ENCODE measurements at regions not wholly inside any gene's neighbourhood (a gene's known extent, or its start where the extent isn't known, plus 50 kb on each side); places are given as distances from the start of the nearest gene placed in this dataset.

DNA sequence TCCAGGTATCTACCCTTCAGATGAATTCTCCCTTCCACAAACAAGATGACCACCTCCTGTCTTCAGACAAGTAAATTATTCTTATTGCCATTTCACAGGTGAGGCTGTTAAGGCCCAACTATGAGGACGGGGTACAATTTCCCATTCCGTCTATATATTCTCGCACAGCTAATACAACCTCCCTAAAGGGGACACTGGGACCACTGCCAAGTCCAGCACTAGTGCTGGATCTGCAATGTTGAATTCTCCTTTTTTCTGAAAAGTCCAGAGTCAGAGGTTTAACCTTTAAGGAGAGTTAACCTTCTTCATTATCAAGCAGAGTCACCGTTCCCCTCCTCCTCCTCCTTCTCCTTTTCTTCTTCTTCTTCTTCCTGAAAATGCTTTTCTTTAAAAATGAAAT is 130.4 kb upstream of the PARP11 start:
- no peak for DNase-seq
- intact Hi-C loops (cut with DNase I), result no loop called here
- H3K36me3 ChIP-seq (replicated peaks in 1 of 2; ENCODE audit: insufficient read depth in 1 of 2, low read depth in 2 of 2), result no peaks in the 10 kb centered on the region
- peak overlapping the region in 3 of 4 donors; percentile 57 to 81 (median 75) for H3K27ac ChIP-seq
- no peak overlapping the region for H3K4me3 ChIP-seq
- no peaks in the 10 kb centered on the region for H3K9me3 ChIP-seq
- H3K27me3 ChIP-seq, result no peaks in the 10 kb centered on the region
- 85 to 97% methylated on average over 4 of the region's 4 CpGs for WGBS, 2 donors
- TF ChIP-seq POLR2A (IDR thresholded peaks at IDR 0.05), result no peak
- TF ChIP-seq, protein P1, sequence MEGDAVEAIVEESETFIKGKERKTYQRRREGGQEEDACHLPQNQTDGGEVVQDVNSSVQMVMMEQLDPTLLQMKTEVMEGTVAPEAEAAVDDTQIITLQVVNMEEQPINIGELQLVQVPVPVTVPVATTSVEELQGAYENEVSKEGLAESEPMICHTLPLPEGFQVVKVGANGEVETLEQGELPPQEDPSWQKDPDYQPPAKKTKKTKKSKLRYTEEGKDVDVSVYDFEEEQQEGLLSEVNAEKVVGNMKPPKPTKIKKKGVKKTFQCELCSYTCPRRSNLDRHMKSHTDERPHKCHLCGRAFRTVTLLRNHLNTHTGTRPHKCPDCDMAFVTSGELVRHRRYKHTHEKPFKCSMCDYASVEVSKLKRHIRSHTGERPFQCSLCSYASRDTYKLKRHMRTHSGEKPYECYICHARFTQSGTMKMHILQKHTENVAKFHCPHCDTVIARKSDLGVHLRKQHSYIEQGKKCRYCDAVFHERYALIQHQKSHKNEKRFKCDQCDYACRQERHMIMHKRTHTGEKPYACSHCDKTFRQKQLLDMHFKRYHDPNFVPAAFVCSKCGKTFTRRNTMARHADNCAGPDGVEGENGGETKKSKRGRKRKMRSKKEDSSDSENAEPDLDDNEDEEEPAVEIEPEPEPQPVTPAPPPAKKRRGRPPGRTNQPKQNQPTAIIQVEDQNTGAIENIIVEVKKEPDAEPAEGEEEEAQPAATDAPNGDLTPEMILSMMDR (IDR thresholded peaks at IDR 0.05), result no peak
- peaks cover 70% of the 10 kb centered on the region for H3K4me1 ChIP-seq
- no peak for ATAC-seq

DNA sequence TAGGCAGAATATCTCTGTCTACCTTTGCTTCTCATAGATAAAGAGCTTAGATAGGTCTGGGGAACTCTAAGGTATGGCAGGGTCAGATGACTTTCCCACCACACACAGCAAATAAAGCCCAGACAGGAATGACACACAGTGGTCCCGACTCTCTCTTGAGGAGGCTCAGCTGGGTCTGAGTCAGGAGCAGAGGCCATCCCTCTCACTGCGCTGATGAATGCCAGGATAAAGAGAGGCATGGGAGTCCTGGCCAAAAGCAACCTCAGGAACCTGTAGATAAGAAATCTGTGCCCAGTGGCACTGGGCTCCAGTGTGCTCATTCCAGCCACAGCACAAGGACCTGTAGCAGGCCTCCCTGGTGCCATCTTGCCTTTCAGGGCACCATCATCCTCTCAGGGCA is 129.4 kb upstream of the PARP11 start:
- Histone ChIP-seq H3K4me3 (no peak overlapping the region), H3K36me3 (replicated peaks in 1 of 2; ENCODE audit: insufficient read depth in 1 of 2, low read depth in 2 of 2) (no peaks in the 10 kb centered on the region), H3K9me3 (no peaks in the 10 kb centered on the region), H3K27ac (peak overlapping the region in 2 of 4 donors; percentile 26 to 57), H3K4me1 (peaks cover 78% of the 10 kb centered on the region), H3K27me3 (no peaks in the 10 kb centered on the region)
- DNase-seq (no peak), ATAC-seq (no peak)
- WGBS, 2 donors, result 25 to 60% methylated on average over 1 to 2 of the region's 2 CpGs
- intact Hi-C loops (cut with DNase I), result no loop called here
- TF ChIP-seq POLR2A (IDR thresholded peaks at IDR 0.05), result no peak
- TF ChIP-seq, protein P1 (IDR thresholded peaks at IDR 0.05), result no peak

DNA sequence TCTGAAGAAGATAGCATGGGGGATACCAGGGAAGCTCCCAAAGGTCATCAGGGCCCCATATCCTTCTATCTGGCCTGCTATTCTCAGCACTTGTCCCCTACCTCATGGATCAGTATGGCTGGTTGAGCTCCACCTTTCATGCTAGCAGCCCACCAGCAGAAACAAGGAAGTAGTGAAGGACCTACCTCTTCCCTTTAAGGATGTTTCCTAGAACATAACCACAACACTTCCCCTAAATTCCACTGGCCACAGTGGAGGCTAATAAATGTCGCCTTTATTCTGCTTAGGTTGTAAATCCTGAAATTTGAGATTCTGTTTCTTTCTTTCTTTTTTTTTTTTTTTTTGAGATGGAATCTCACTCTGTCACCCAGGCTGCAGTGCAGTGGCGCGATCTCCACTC is 128.6 kb upstream of the PARP11 start:
- Histone ChIP-seq H3K4me3 (no peak overlapping the region), H3K4me1 (peaks cover 79% of the 10 kb centered on the region), H3K27me3 (no peaks in the 10 kb centered on the region), H3K27ac (peak overlapping the region in 1 of 4 donors; percentile 33), H3K9me3 (no peaks in the 10 kb centered on the region), H3K36me3 (replicated peaks in 1 of 2; ENCODE audit: insufficient read depth in 1 of 2, low read depth in 2 of 2) (no peaks in the 10 kb centered on the region)
- ATAC-seq, result no peak
- TF ChIP-seq POLR2A (IDR thresholded peaks at IDR 0.05), result no peak
- TF ChIP-seq, protein P1 (IDR thresholded peaks at IDR 0.05), result no peak
- 96% methylated on average over 3 of the region's 3 CpGs for WGBS, 2 donors
- DNase-seq, result no peak
- intact Hi-C loops (cut with DNase I), result no loop called here

DNA sequence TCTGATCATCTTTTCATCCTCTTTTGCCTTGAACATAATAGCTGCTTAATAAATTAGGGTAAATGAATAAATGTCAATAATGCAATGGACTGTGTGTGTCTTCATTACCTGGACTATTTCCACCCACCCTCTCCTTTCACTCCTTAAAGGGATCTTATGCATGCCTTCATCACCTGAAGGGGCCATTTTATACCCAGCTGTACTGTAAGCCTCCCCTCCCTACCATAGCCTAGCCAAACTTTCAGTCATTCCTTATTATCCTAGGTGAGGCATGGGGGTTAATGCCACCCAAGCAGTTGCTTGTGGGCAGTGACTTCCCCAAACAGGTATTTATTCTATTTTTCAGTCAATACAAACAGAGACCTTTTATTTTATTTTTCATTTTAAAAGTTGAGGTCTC is 127.8 kb upstream of the PARP11 start:
- Histone ChIP-seq H3K36me3 (replicated peaks in 1 of 2; ENCODE audit: insufficient read depth in 1 of 2, low read depth in 2 of 2) (no peaks in the 10 kb centered on the region), H3K27me3 (no peaks in the 10 kb centered on the region), H3K4me3 (no peak overlapping the region), H3K27ac (peak overlapping the region; percentile 85 to 95 (median 92)), H3K9me3 (no peaks in the 10 kb centered on the region), H3K4me1 (peaks cover 87% of the 10 kb centered on the region)
- intact Hi-C loops (cut with DNase I), result no loop called here
- ATAC-seq (no peak), DNase-seq (no peak)
- no peak for TF ChIP-seq POLR2A (IDR thresholded peaks at IDR 0.05)
- TF ChIP-seq, protein P1 (IDR thresholded peaks at IDR 0.05), result no peak

DNA sequence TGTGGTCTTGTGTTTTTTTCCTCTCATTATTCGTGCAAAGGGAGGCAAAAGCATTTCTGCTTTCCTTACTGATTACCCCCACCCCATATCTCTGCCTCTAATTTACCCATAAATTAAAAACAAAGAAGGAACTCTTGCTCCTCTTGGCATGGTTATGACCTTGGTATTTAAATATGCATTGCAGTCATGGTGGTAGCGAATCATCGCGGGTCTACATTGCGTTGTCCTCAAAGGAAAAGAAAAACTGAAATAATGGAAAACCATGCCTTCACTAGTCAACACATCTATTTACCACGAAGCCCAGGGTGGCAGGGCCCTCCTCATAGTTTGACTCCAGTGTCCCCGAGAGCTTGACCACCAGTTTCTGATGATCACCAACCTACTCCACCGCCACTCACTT is 126.7 kb upstream of the PARP11 start:
- H3K27ac ChIP-seq, result peak overlapping the region; percentile 85 to 95 (median 92)
- no peak for DNase-seq
- no peak for ATAC-seq
- H3K27me3 ChIP-seq, result no peaks in the 10 kb centered on the region
- H3K9me3 ChIP-seq, result no peaks in the 10 kb centered on the region
- peaks cover 76% of the 10 kb centered on the region for H3K4me1 ChIP-seq
- 65 to 76% methylated on average over 8 of the region's 8 CpGs for WGBS, 2 donors
- H3K36me3 ChIP-seq (replicated peaks in 1 of 2; ENCODE audit: insufficient read depth in 1 of 2, low read depth in 2 of 2), result no peaks in the 10 kb centered on the region
- TF ChIP-seq, protein P1 (IDR thresholded peaks at IDR 0.05), result no peak
- no peak for TF ChIP-seq POLR2A (IDR thresholded peaks at IDR 0.05)
- H3K4me3 ChIP-seq, result no peak overlapping the region
- intact Hi-C loops (cut with DNase I), result loop anchor here (10.0 kb wide), 1 partner anchor 285 kb away; no protein-coding TSS in a partner anchor
